Left colon (tissue), 2 donors: ENCODE measurements at regions not wholly inside any gene's neighbourhood (a gene's known extent, or its start where the extent isn't known, plus 50 kb on each side); places are given as distances from the start of the nearest gene placed in this dataset.
"Not testable (repeated sequence)": the region's sequence is repeated elsewhere in the genome, so short reads cannot be mapped to it uniquely, and the experiment has no call there.

Source experiments
- ATAC-seq: fragments of 200-7000 bp; cut with Tn5 transposase; one replicate; pipeline ENCODE4 v1.9.1; 2020; ENCODE audit warnings: mild to moderate bottlenecking, moderate library complexity
- DNase-seq, 2 donors: peaks; one replicate each; pipeline ENCODE4 v3.0.0-alpha.2; 2020
- intact Hi-C, 2 donors: fragments of 100-400 bp; cut with DNase I in 1 of 2; cut with micrococcal nuclease in 1 of 2; formaldehyde crosslinking; loops; one replicate each; pipeline versions ENCODE4 v1.11.2 to v1.14.0; 2022; cut with DNase I, micrococcal nuclease
- donor health status: DM: no; HTN: no; CAD: no.
- donor health status: DM: yes; HTN: yes; CAD: no.

- DNase-seq (no peak), ATAC-seq (no peak)
- intact Hi-C loops, result no loop called here
These were observed 306.8 kb upstream of the CNR1 start for GRCh38 chr6:88472851-88473525.

GRCh38 chr6:88459643-88460042, 293.5 kb upstream of the CNR1 start:
- intact Hi-C loops, result no loop called here
- ATAC-seq (no peak), DNase-seq (no peak)

- ATAC-seq (no peak), DNase-seq (no peak)
- intact Hi-C loops, result no loop called here
These were observed 293.0 kb upstream of the CNR1 start for GRCh38 chr6:88459189-88459588.

- intact Hi-C loops, result no loop called here
- ATAC-seq, result no peak
These were observed 292.5 kb upstream of the CNR1 start for GRCh38 chr6:88458662-88459061.

GRCh38 chr6:88456221-88456859, 290.2 kb upstream of the CNR1 start:
- DNase-seq, result no peak
- ATAC-seq, result no peak
- intact Hi-C loops, result no loop called here

More at GRCh38 chr6:88458662-88459061, 292.5 kb upstream of the CNR1 start:
- no peak for DNase-seq

- intact Hi-C loops, result no loop called here
- DNase-seq, result no peak
- ATAC-seq, result no peak
These were observed 289.2 kb upstream of the CNR1 start for GRCh38 chr6:88455317-88455716.

- DNase-seq, result no peak
- intact Hi-C loops, result no loop called here
- ATAC-seq, result no peak
These were observed 288.5 kb upstream of the CNR1 start for GRCh38 chr6:88454658-88455057.

- ATAC-seq, result no peak
- DNase-seq, result no peak
- intact Hi-C loops, result no loop called here
These were observed 283.6 kb upstream of the CNR1 start for GRCh38 chr6:88449770-88450169.

GRCh38 chr6:88445188-88445965, 279.2 kb upstream of the CNR1 start:
- no peak for DNase-seq

GRCh38 chr6:88443554-88443953, 277.4 kb upstream of the CNR1 start:
- intact Hi-C loops, result no loop called here
- DNase-seq, result no peak
- no peak for ATAC-seq

More at GRCh38 chr6:88445188-88445965, 279.2 kb upstream of the CNR1 start:
- intact Hi-C loops, result no loop called here
- ATAC-seq, result no peak

- intact Hi-C loops, result no loop called here
- ATAC-seq, result no peak
- DNase-seq, result no peak
These were observed 276.6 kb upstream of the CNR1 start for GRCh38 chr6:88442737-88443136.

GRCh38 chr6:88441346-88441745, 275.2 kb upstream of the CNR1 start:
- ATAC-seq, result no peak
- DNase-seq, result no peak
- intact Hi-C loops, result no loop called here

GRCh38 chr6:88428068-88428467, 261.9 kb upstream of the CNR1 start:
- no peak for ATAC-seq
- no peak for DNase-seq
- intact Hi-C loops, result no loop called here

GRCh38 chr6:88426005-88426404, 259.9 kb upstream of the CNR1 start:
- ATAC-seq (no peak), DNase-seq (no peak)
- intact Hi-C loops, result no loop called here

GRCh38 chr6:88422831-88423230, 256.7 kb upstream of the CNR1 start:
- DNase-seq, result no peak
- intact Hi-C loops, result no loop called here
- no peak for ATAC-seq

- not testable (repeated sequence) for ATAC-seq, DNase-seq
These were observed 254.9 kb upstream of the CNR1 start for GRCh38 chr6:88420967-88421488.

GRCh38 chr6:88418921-88419810, 253.0 kb upstream of the CNR1 start:
- DNase-seq, intact Hi-C loops, ATAC-seq: not testable (repeated sequence)

More at GRCh38 chr6:88420967-88421488, 254.9 kb upstream of the CNR1 start:
- intact Hi-C loops, result not testable (repeated sequence)

- ATAC-seq, DNase-seq, intact Hi-C loops: not testable (repeated sequence)
These were observed 251.2 kb upstream of the CNR1 start for GRCh38 chr6:88417361-88417760.

- intact Hi-C loops, result no loop called here
- ATAC-seq (no peak), DNase-seq (no peak)
These were observed 247.3 kb upstream of the CNR1 start for GRCh38 chr6:88413459-88413858.
